Effector CD4-positive, alpha-beta T cell (primary cell): ENCODE measurements at regions not wholly inside any gene's neighbourhood (a gene's known extent, or its start where the extent isn't known, plus 50 kb on each side); places are given as distances from the start of the nearest gene placed in this dataset.

Experiments
- DNase-seq: peaks from one replicate; pipeline ENCODE4 v3.0.0-alpha.2; 2020

- no peak for DNase-seq
These were observed 50.6 kb upstream of the PTGR2 start for GRCh38 chr14:73800970-73801515.

GRCh38 chr14:73797543-73798265 lies 53.9 kb upstream of the PTGR2 start:
- DNase-seq: no peak

- no peak for DNase-seq
These were observed 54.6 kb upstream of the PTGR2 start for GRCh38 chr14:73796893-73797542.

GRCh38 chr14:73796415-73796814 lies 55.2 kb upstream of the PTGR2 start:
- no peak for DNase-seq

GRCh38 chr14:73795974-73796373 lies 55.7 kb upstream of the PTGR2 start:
- DNase-seq: no peak

GRCh38 chr14:73795466-73795865 lies 56.2 kb upstream of the PTGR2 start:
- DNase-seq: no peak

- no peak for DNase-seq
These were observed 57.5 kb upstream of the PTGR2 start for GRCh38 chr14:73794146-73794545.

- DNase-seq: no peak
These were observed 59.1 kb upstream of the PTGR2 start for GRCh38 chr14:73792481-73792880.

- no peak for DNase-seq
These were observed 61.5 kb upstream of the PTGR2 start for GRCh38 chr14:73789989-73790581.

- DNase-seq: no peak
These were observed 62.7 kb upstream of the PTGR2 start for GRCh38 chr14:73788701-73789551.

- no peak for DNase-seq
These were observed 63.4 kb upstream of the PTGR2 start for GRCh38 chr14:73788317-73788598.

- no peak for DNase-seq
These were observed 63.9 kb upstream of the PTGR2 start for GRCh38 chr14:73787486-73788316.

- DNase-seq: peak; percentile 44
These were observed 64.8 kb upstream of the PTGR2 start for GRCh38 chr14:73786636-73787485.

- peak; percentile 57 for DNase-seq
These were observed 65.6 kb upstream of the PTGR2 start for GRCh38 chr14:73785834-73786635.

GRCh38 chr14:73785336-73785833 lies 66.2 kb upstream of the PTGR2 start:
- DNase-seq: no peak

GRCh38 chr14:73784988-73785313 lies 66.7 kb upstream of the PTGR2 start:
- DNase-seq: no peak

- no peak for DNase-seq
These were observed 67.2 kb upstream of the PTGR2 start for GRCh38 chr14:73784181-73784987.

- DNase-seq: no peak
These were observed 68.4 kb upstream of the PTGR2 start for GRCh38 chr14:73783107-73783727.

- DNase-seq: no peak
These were observed 68.4 kb upstream of the PNMA1 start for GRCh38 chr14:73782623-73783022.
